RWPE2 (cell line): ENCODE measurements at regions not wholly inside any gene's neighbourhood (a gene's known extent, or its start where the extent isn't known, plus 50 kb on each side); places are given as distances from the start of the nearest gene placed in this dataset.

Experiments
- ATAC-seq: fragments of 200-7000 bp; cut with Tn5 transposase; 3 replicates; pipeline ENCODE4 v1.9.1; 2021; ENCODE audit warnings: low read depth
- DNase-seq: peaks from one replicate; pipeline ENCODE4 v3.0.0-alpha.2; 2020; ENCODE audit warnings: low spot score
- H3K27ac ChIP-seq: fragments of 450-650 bp; 2 replicates; pipeline ENCODE4 v1.5.1; 2017; ENCODE audit warnings: mild to moderate bottlenecking; ENCODE audit not compliant: poor library complexity, severe bottlenecking
- H3K27me3 ChIP-seq: fragments of 250-450 bp; sonication (Bioruptor Pico); 2 replicates; pipeline ENCODE4 v1.5.1; 2021; ENCODE audit warnings: mild to moderate bottlenecking, moderate library complexity; ENCODE audit not compliant: insufficient read depth, poor library complexity, severe bottlenecking
- H3K36me3 ChIP-seq: fragments of 250-450 bp; sonication (Bioruptor Pico); 2 replicates; pipeline ENCODE4 v1.5.1; 2020; ENCODE audit warnings: low read depth, mild to moderate bottlenecking, moderate library complexity
- H3K4me1 ChIP-seq: fragments of 250-450 bp; sonication (Bioruptor Pico); 2 replicates; pipeline ENCODE4 v1.5.1; 2021; ENCODE audit warnings: mild to moderate bottlenecking, moderate library complexity; ENCODE audit not compliant: insufficient read depth, poor library complexity, severe bottlenecking
- H3K4me3 ChIP-seq: fragments of 250-450 bp; sonication (Bioruptor Pico); 2 replicates; pipeline ENCODE4 v1.5.1; 2021; ENCODE audit warnings: mild to moderate bottlenecking, moderate library complexity; ENCODE audit not compliant: severe bottlenecking
- H3K9me3 ChIP-seq: fragments of 250-450 bp; sonication (Bioruptor Pico); 2 replicates; pipeline ENCODE4 v1.5.1; 2021; ENCODE audit warnings: mild to moderate bottlenecking, moderate library complexity; ENCODE audit not compliant: severe bottlenecking
- TF ChIP-seq, protein P1 (sequence below): fragments of 450-650 bp; IDR thresholded peaks from one replicate; pipeline ENCODE4 v1.5.1; 2017; ENCODE audit warnings: mild to moderate bottlenecking, moderate library complexity; ENCODE audit not compliant: poor library complexity, severe bottlenecking

DNA sequence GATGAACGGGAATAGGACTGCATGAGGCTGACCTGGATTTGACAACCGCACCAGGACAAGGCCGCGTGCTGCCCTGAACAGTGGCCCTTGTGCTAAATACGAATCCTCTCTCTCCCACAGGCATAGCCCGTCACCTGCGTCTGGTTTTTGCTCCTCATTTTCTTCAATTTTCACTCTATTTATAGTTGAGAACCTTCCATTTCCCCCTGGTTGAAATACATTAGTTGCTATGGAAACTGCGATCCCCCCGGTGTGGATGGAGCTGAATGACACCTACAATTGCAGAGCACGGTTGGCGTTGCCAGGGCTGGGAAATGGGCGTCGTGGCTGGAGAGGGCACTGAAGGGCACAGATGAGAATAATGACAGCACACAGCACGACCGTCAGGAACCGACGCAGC is 158.6 kb upstream of the PITRM1 start:
- H3K9me3 ChIP-seq = no peaks in the 10 kb centered on the region
- no peak for DNase-seq
- peaks cover 4% of the 10 kb centered on the region for H3K4me1 ChIP-seq
- no peak for ATAC-seq
- H3K36me3 ChIP-seq = no peaks in the 10 kb centered on the region
- H3K4me3 ChIP-seq = no peak overlapping the region
- no peak overlapping the region for H3K27ac ChIP-seq
- no peaks in the 10 kb centered on the region for H3K27me3 ChIP-seq
- TF ChIP-seq, protein P1, sequence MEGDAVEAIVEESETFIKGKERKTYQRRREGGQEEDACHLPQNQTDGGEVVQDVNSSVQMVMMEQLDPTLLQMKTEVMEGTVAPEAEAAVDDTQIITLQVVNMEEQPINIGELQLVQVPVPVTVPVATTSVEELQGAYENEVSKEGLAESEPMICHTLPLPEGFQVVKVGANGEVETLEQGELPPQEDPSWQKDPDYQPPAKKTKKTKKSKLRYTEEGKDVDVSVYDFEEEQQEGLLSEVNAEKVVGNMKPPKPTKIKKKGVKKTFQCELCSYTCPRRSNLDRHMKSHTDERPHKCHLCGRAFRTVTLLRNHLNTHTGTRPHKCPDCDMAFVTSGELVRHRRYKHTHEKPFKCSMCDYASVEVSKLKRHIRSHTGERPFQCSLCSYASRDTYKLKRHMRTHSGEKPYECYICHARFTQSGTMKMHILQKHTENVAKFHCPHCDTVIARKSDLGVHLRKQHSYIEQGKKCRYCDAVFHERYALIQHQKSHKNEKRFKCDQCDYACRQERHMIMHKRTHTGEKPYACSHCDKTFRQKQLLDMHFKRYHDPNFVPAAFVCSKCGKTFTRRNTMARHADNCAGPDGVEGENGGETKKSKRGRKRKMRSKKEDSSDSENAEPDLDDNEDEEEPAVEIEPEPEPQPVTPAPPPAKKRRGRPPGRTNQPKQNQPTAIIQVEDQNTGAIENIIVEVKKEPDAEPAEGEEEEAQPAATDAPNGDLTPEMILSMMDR = no peak

DNA sequence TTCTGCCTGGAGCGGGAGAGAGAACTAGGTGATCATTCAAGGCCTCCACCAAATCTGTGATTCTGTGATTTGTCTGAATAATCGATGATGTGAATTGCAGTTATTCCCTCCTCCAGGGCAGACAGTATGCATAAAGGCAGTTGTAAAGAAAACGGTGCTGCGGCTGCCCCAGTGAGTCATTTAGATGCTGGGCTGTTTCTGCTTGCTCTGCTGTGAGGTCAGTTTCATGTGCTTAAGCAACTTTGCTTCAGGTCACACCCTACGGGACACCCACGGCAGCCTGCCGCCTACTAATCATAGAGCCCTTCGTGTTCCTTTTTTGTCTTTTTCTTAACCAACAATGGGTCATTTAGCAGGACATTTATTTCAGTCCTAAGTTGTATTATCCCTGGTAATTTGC is 158.1 kb upstream of the PITRM1 start:
- TF ChIP-seq, protein P1 = no peak
- ATAC-seq = peak; percentile 99
- Histone ChIP-seq H3K27ac (no peak overlapping the region), H3K36me3 (no peaks in the 10 kb centered on the region), H3K4me3 (no peak overlapping the region), H3K27me3 (no peaks in the 10 kb centered on the region), H3K9me3 (no peaks in the 10 kb centered on the region), H3K4me1 (peaks cover 4% of the 10 kb centered on the region)
- DNase-seq = no peak

DNA sequence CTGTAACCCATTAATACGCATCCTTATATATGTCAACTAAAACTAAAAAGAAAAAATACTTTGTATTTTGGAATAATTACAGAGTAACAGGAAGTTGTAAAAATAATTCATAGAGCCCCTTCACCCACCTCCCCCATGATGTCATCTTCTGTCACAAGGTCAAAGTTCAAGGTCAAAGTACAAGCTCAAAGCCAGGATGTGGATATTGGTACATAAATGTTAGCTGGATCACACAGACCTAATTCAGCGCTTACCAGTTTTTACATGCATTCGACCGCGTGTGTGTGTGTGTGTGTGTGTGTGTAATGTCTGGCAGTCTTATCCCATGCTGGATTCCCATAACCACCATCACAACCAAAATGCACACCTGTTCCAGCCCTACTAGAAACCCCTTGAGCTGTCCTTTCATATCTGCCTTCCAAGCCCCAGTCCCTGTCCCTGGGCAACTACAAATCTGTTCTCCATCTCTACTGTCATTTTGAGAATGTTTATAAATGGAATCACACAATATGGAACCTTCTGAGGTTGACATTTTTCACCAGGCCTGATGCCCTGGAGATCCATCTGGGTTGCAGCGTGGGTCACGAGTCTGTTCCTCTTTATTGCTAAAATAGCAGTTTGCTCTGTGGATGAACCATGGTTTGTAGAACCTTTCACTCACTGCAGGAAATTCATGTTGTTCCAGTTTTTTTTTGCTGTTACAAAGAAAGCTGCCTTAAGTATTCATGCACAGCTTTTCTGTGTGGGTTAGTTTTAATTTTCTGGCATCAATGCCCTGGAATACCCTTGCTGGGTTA is 153.6 kb upstream of the PITRM1 start:
- no peak overlapping the region for H3K4me3 ChIP-seq
- H3K4me1 ChIP-seq = peaks cover 17% of the 10 kb centered on the region
- no peak overlapping the region for H3K27ac ChIP-seq
- DNase-seq = no peak
- TF ChIP-seq, protein P1 = no peak
- H3K27me3 ChIP-seq = no peaks in the 10 kb centered on the region
- H3K9me3 ChIP-seq = no peaks in the 10 kb centered on the region
- H3K36me3 ChIP-seq = no peaks in the 10 kb centered on the region
- no peak for ATAC-seq

DNA sequence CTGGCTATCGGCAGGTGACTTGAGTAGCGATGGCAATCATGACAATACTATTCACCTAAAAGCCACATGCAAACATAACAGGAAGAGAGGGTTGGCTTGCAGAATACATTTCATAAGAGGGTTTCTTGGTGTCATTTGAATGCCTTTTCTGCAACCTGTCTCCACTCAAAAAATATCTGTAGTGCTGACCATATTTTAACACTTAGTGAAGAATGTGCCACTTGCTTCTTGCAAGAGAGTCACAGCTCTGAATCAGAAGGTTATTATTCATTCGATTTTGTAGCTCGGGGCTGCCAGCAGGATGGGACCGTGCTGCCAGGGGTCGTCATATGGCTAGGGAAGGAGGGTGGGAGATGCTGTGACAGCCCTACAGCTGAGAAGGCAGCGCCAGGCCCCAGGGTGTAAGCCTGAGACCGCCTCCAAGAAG is 152.0 kb upstream of the PITRM1 start:
- H3K4me3 ChIP-seq = no peak overlapping the region
- H3K9me3 ChIP-seq = no peaks in the 10 kb centered on the region
- no peaks in the 10 kb centered on the region for H3K27me3 ChIP-seq
- H3K4me1 ChIP-seq = peaks cover 13% of the 10 kb centered on the region
- no peaks in the 10 kb centered on the region for H3K36me3 ChIP-seq
- ATAC-seq (no peak), DNase-seq (no peak)
- TF ChIP-seq, protein P1 = no peak
- H3K27ac ChIP-seq = peak overlapping the region; percentile 65

DNA sequence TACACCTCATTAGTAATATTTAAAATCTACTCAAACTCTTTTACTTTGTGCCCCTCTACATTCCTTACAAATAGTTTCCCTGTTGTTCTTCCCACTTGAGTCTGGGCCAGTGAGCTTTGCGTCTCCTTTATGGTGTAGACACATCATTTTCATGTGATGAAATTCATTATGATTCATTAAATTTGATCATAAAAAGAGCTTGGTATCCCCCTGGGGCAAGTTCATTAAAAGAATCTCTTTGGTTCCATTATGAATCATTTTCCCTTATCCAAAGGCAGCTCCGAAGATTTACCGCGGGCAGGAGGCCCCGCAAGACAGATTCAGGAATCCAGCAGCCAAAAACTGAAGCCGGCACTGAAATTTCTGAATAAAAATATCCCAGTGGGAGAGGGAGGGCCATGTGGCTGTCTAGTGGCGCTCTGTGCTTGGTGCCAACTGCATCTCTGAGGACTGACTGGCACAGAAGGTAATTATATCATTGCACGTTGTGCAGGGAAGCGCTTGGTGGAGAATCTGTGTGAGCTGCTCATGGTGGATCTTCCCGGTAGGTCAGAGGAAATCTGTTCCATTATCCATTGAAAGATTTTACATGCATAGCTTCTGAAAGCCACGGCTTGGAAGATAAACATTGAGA is 151.4 kb upstream of the PITRM1 start:
- peak; percentile 91 for ATAC-seq

More for the DNA sequence above, 151.4 kb upstream of the PITRM1 start:
- peaks cover 13% of the 10 kb centered on the region for H3K4me1 ChIP-seq
- H3K9me3 ChIP-seq = no peaks in the 10 kb centered on the region
- TF ChIP-seq, protein P1 = no peak
- H3K36me3 ChIP-seq = no peaks in the 10 kb centered on the region
- no peak overlapping the region for H3K4me3 ChIP-seq
- no peak for DNase-seq
- H3K27ac ChIP-seq = peak overlapping the region; percentile 65
- H3K27me3 ChIP-seq = no peaks in the 10 kb centered on the region
